Smooth muscle cell (in vitro differentiated cells): ENCODE measurements at regions not wholly inside any gene's neighbourhood (a gene's known extent, or its start where the extent isn't known, plus 50 kb on each side); places are given as distances from the start of the nearest gene placed in this dataset.
"Not testable (repeated sequence)": the region's sequence is repeated elsewhere in the genome, so short reads cannot be mapped to it uniquely, and the experiment has no call there.

Source experiments
- DNase-seq: peaks from one replicate; lab custom pipeline; 2025; ENCODE audit not compliant: unreplicated experiment; lab: John Stamatoyannopoulos, UW
- H2AFZ ChIP-seq: fragments of 200-600 bp; sonication (generic); 2 replicates; pipeline ENCODE4 v1.6.0; 2016; ENCODE audit warnings: antibody characterized with exemption, low read depth, mild to moderate bottlenecking
- H3F3A ChIP-seq: fragments of 200-600 bp; sonication (generic); 2 replicates; pipeline ENCODE4 v1.6.0; 2017; ENCODE audit warnings: antibody characterized with exemption, low read depth
- H3K27ac ChIP-seq: fragments of 200-600 bp; sonication (generic); 2 replicates; pipeline ENCODE4 v1.5.1; 2016; ENCODE audit warnings: low read depth, mild to moderate bottlenecking
- H3K27me3 ChIP-seq: fragments of 200-600 bp; sonication (generic); 2 replicates; pipeline ENCODE4 v1.6.1; 2016; ENCODE audit warnings: low read depth, mild to moderate bottlenecking
- H3K36me3 ChIP-seq: fragments of 200-600 bp; sonication (generic); 2 replicates; pipeline ENCODE4 v1.5.1; 2016; ENCODE audit warnings: low read depth
- H3K4me1 ChIP-seq: fragments of 200-600 bp; sonication (generic); 2 replicates; pipeline ENCODE4 v1.5.1; 2016; ENCODE audit warnings: low read depth
- H3K4me2 ChIP-seq: fragments of 200-600 bp; sonication (generic); 2 replicates; pipeline ENCODE4 v1.6.0; 2016; ENCODE audit warnings: mild to moderate bottlenecking
- H3K4me3 ChIP-seq: fragments of 200-600 bp; sonication (generic); 2 replicates; pipeline ENCODE4 v1.5.1; 2016; ENCODE audit warnings: mild to moderate bottlenecking
- H3K79me2 ChIP-seq: fragments of 200-600 bp; sonication (generic); 2 replicates; pipeline ENCODE4 v1.6.0; 2016; ENCODE audit warnings: low read depth, mild to moderate bottlenecking
- H3K9ac ChIP-seq: fragments of 200-600 bp; sonication (generic); 2 replicates; pipeline ENCODE4 v1.6.0; 2016; ENCODE audit warnings: low read depth
- H3K9me3 ChIP-seq: fragments of 200-600 bp; sonication (generic); replicated peaks from 2 replicates; pipeline ENCODE4 v1.5.1; 2016; ENCODE audit warnings: low read depth
- H4K20me1 ChIP-seq: fragments of 200-600 bp; sonication (generic); 2 replicates; pipeline ENCODE4 v1.6.0; 2016; ENCODE audit warnings: low read depth
- WGBS: methylation state at CpG from one replicate; pipeline ENCODE4 v1.1.7; 2016; ENCODE audit warnings: low lambda C conversion rate; 5-methylcytosine and 5-hydroxymethylcytosine counted together
- TF ChIP-seq, protein P1 (sequence below): fragments of 200-600 bp; sonication (generic); IDR thresholded peaks from 2 replicates; pipeline ENCODE4 v1.5.1; 2017; ENCODE audit warnings: borderline replicate concordance, mild to moderate bottlenecking, antibody characterized with exemption; ENCODE audit not compliant: insufficient read depth, poor library complexity, severe bottlenecking

DNA sequence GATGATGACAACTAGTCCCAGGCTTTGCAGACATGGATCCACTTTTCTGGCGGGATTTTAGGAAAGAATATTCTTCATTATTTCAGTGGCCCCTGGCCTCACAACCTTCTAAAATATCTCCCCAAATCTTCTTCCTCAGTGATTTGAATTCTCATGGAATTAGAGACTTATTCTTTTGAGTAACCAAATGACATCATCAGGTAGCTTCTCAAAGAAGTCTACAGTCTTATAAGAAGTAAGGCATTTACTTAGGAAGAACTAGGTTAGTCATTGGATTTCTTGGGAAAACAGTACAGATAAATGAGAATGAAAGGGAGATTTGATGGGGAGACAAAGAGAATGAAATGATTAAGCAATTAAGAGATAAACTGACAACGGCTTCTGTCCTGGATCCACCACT, 201.1 kb upstream of the PROX1 start:
- no peaks in the 10 kb centered on the region for H3F3A ChIP-seq
- H4K20me1 ChIP-seq: no peaks in the 10 kb centered on the region
- H3K79me2 ChIP-seq: no peaks in the 10 kb centered on the region
- 94% methylated on average over 2 of the region's 2 CpGs for WGBS
- H3K4me3 ChIP-seq: no peak overlapping the region
- TF ChIP-seq, protein P1, sequence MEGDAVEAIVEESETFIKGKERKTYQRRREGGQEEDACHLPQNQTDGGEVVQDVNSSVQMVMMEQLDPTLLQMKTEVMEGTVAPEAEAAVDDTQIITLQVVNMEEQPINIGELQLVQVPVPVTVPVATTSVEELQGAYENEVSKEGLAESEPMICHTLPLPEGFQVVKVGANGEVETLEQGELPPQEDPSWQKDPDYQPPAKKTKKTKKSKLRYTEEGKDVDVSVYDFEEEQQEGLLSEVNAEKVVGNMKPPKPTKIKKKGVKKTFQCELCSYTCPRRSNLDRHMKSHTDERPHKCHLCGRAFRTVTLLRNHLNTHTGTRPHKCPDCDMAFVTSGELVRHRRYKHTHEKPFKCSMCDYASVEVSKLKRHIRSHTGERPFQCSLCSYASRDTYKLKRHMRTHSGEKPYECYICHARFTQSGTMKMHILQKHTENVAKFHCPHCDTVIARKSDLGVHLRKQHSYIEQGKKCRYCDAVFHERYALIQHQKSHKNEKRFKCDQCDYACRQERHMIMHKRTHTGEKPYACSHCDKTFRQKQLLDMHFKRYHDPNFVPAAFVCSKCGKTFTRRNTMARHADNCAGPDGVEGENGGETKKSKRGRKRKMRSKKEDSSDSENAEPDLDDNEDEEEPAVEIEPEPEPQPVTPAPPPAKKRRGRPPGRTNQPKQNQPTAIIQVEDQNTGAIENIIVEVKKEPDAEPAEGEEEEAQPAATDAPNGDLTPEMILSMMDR: no peak
- no peak overlapping the region for H3K9ac ChIP-seq
- H3K9me3 ChIP-seq: no peaks in the 10 kb centered on the region
- no peak for DNase-seq
- H2AFZ ChIP-seq: no peak overlapping the region
- no peak overlapping the region for H3K27ac ChIP-seq
- H3K4me2 ChIP-seq: no peak overlapping the region
- no peaks in the 10 kb centered on the region for H3K4me1 ChIP-seq
- no peaks in the 10 kb centered on the region for H3K36me3 ChIP-seq
- peaks cover 23% of the 10 kb centered on the region for H3K27me3 ChIP-seq

DNA sequence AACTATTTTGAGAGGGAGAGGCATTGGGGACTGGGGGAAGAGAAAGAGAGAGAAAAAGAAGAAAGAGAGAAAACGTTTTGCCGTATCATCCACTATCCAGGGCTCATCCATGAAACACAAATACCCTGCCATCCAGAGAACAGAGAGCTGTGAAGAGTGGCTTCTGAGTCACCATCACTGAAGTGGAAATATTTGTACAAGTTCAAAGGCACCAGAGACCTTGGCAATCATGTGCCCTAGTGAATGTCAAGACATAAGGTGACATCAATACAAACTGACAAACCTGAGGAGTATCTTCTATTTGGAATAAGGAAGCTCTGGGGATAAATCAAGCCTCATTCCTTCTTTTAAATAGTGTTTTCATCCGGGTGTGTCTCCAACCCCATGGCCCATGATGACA, 197.2 kb upstream of the PROX1 start:
- Histone ChIP-seq H3K9ac (no peak overlapping the region), H3K4me3 (no peak overlapping the region), H3K79me2 (no peaks in the 10 kb centered on the region), H3K36me3 (no peaks in the 10 kb centered on the region), H4K20me1 (no peaks in the 10 kb centered on the region), H3F3A (no peaks in the 10 kb centered on the region), H3K4me1 (no peaks in the 10 kb centered on the region), H3K27ac (no peak overlapping the region), H3K9me3 (no peaks in the 10 kb centered on the region), H3K4me2 (no peak overlapping the region), H3K27me3 (peaks cover 12% of the 10 kb centered on the region), H2AFZ (no peak overlapping the region)
- WGBS: 67% methylated on average over 3 of the region's 3 CpGs
- DNase-seq: no peak
- TF ChIP-seq, protein P1: no peak

DNA sequence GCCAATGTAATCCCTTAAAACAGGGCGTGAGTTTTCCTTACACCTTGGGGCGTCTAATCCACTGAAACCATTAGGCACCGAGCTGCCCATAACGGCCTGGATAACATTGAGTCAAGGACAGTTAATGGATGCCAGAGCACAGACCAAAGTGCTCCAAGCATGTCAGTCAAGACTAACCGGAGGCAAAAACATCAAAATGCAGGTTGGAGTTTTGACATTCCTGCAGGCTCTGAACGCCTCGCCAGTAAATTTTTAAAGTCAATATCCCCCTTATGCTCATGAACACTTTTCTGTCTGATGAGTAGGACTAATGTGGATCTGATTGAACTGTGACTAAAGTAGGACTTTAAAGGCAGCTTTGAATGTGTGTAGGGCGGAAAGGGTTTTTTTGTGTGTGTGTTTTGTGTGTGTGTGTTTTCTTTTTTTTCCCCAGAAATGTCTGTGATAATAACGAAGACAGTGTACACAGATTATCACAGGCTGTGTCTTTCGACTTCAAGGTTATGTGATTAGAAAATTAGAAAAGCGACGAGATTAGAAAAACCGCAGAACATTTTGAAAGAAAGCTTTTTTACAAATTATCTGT, 194.2 kb upstream of the PROX1 start:
- 81% methylated on average over 13 of the region's 13 CpGs for WGBS
- H3K27ac ChIP-seq: no peak overlapping the region
- TF ChIP-seq, protein P1: no peak
- H4K20me1 ChIP-seq: no peaks in the 10 kb centered on the region
- H3K27me3 ChIP-seq: no peaks in the 10 kb centered on the region
- DNase-seq: no peak
- H2AFZ ChIP-seq: no peak overlapping the region
- H3K4me2 ChIP-seq: no peak overlapping the region
- H3K4me1 ChIP-seq: no peaks in the 10 kb centered on the region
- H3K4me3 ChIP-seq: no peak overlapping the region
- no peaks in the 10 kb centered on the region for H3K9me3 ChIP-seq
- no peak overlapping the region for H3K9ac ChIP-seq
- no peaks in the 10 kb centered on the region for H3F3A ChIP-seq
- H3K79me2 ChIP-seq: no peaks in the 10 kb centered on the region
- no peaks in the 10 kb centered on the region for H3K36me3 ChIP-seq

DNA sequence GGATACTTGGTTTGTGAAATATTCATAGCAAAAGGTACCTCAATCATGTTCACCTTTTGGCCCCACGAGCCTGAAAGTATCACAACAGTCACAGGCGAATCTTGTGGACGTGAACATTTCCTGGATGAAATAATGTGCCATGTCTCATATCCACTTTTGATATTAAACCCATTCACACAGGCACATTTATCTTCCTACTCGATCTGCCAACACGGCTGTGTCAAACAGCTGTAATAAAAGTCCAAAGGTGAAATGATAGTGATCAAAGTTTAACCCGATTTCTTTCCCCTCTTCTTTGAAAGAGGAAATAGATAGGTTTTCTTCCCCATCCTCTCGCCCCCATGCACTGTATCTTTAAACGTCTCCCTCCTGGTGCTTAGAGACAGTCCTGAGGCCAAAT, 191.2 kb upstream of the PROX1 start:
- no peak overlapping the region for H2AFZ ChIP-seq
- H3K27me3 ChIP-seq: no peaks in the 10 kb centered on the region
- DNase-seq: no peak
- no peaks in the 10 kb centered on the region for H3K79me2 ChIP-seq
- H3K9me3 ChIP-seq: no peaks in the 10 kb centered on the region
- no peaks in the 10 kb centered on the region for H4K20me1 ChIP-seq
- no peaks in the 10 kb centered on the region for H3F3A ChIP-seq
- H3K36me3 ChIP-seq: no peaks in the 10 kb centered on the region
- no peak overlapping the region for H3K9ac ChIP-seq
- H3K4me2 ChIP-seq: no peak overlapping the region
- 87% methylated on average over 8 of the region's 8 CpGs for WGBS
- no peak overlapping the region for H3K4me3 ChIP-seq
- H3K4me1 ChIP-seq: no peaks in the 10 kb centered on the region
- TF ChIP-seq, protein P1: no peak
- no peak overlapping the region for H3K27ac ChIP-seq

DNA sequence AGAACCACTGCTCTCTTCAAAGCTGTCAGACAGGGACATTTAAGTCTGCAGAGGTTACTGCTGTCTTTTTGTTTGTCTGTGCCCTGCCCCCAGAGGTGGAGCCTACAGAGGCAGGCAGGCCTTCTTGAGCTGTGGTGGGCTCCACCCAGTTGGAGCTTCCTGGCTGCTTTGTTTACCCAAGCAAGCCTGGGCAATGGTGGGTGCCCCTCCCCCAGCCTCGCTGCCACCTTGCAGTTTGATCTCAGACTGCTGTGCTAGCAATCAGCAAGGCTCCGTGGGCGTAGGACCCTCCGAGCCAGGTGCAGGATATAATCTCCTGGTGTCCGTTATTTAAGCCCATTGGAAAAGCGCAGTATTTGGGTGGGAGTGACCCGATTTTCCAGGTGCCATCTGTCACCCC, 179.5 kb upstream of the PROX1 start:
- not testable (repeated sequence) for H4K20me1 ChIP-seq, H2AFZ ChIP-seq, H3K27me3 ChIP-seq, H3K36me3 ChIP-seq, DNase-seq, H3K4me3 ChIP-seq, H3K9ac ChIP-seq, H3F3A ChIP-seq, H3K9me3 ChIP-seq, H3K4me1 ChIP-seq, H3K79me2 ChIP-seq, H3K4me2 ChIP-seq, H3K27ac ChIP-seq
- 92% methylated on average over 7 of the region's 7 CpGs for WGBS
